Panc1 (cell line): ENCODE measurements at regions not wholly inside any gene's neighbourhood (a gene's known extent, or its start where the extent isn't known, plus 50 kb on each side); places are given as distances from the start of the nearest gene placed in this dataset.

Experiments
- ATAC-seq: fragments of 200-7000 bp; cut with Tn5 transposase; 2 replicates; pipeline ENCODE4 v1.9.1; 2020; ENCODE audit warnings: mild to moderate bottlenecking, moderate library complexity
- BruUV-seq: library from RNA; stranded (reverse); fragments of 400-500 nt; replicated peaks from 2 replicates; lab custom pipeline; 2021; lab: Mats Ljungman, UMichigan
- CTCF ChIA-PET: fragments of 300-600 bp; sonication (Branson Sonifier 250); formaldehyde crosslinking; loops from one replicate; lab custom pipeline; 2022; ENCODE audit warnings: antibody characterized with exemption; lab: Charles Lee
- POLR2A ChIA-PET: fragments of 300-600 bp; sonication (Branson Sonifier 250); formaldehyde crosslinking; loops from one replicate; lab custom pipeline; 2022; ENCODE audit warnings: antibody characterized with exemption; lab: Charles Lee
- DNase-seq: peaks from one replicate; pipeline ENCODE4 v3.0.0-alpha.2; 2010; ENCODE audit warnings: low read depth, low spot score
- H3K27ac ChIP-seq: 2 replicates; pipeline ENCODE4 v1.5.1; 2011; ENCODE audit warnings: mild to moderate bottlenecking, low read length, inconsistent platforms
- H3K27me3 ChIP-seq: fragments of 200-500 bp; sonication (Bioruptor generic); 2 replicates; pipeline ENCODE4 v1.6.0; 2014; ENCODE audit warnings: low read length, inconsistent platforms; ENCODE audit not compliant: control insufficient read depth, insufficient read depth
- H3K36me3 ChIP-seq: fragments of 200-500 bp; sonication (Bioruptor generic); 2 replicates; pipeline ENCODE4 v1.5.1; 2014; ENCODE audit warnings: inconsistent platforms, mild to moderate bottlenecking, low read length, moderate library complexity; ENCODE audit not compliant: control insufficient read depth, insufficient read depth
- H3K4me1 ChIP-seq: 2 replicates; pipeline ENCODE4 v1.5.1; 2011; ENCODE audit warnings: inconsistent platforms, mild to moderate bottlenecking, low read length, moderate library complexity; ENCODE audit not compliant: control insufficient read depth, insufficient read depth
- H3K4me3 ChIP-seq, 2 experiments: 2 replicates each; pipeline ENCODE4 v1.5.1; 2011 to 2012; ENCODE audit warnings: low read depth in 2 of 2, low read length in 2 of 2, mild to moderate bottlenecking in 2 of 2, inconsistent platforms in 1 of 2, moderate library complexity in 1 of 2
- H3K9me3 ChIP-seq: fragments of 200-500 bp; sonication (Bioruptor generic); 2 replicates; pipeline ENCODE4 v1.5.1; 2014; ENCODE audit warnings: low read depth, mild to moderate bottlenecking, inconsistent platforms, low read length, moderate library complexity; ENCODE audit not compliant: control insufficient read depth, insufficient read depth
- POLR2AphosphoS5 ChIP-seq: IDR thresholded peaks from 2 replicates; pipeline ENCODE4 v1.6.1; 2012; ENCODE audit warnings: mild to moderate bottlenecking, low read depth, low read length, moderate library complexity
- REST ChIP-seq, 2 experiments: IDR thresholded peaks; 2 replicates each; pipeline ENCODE4 v1.6.1; 2011 to 2012; ENCODE audit warnings: low read depth in 2 of 2, control low read depth in 1 of 2, low read length in 1 of 2, mild to moderate bottlenecking in 1 of 2, moderate library complexity in 1 of 2; ENCODE audit not compliant: insufficient read depth in 1 of 2
- SIN3A ChIP-seq: IDR thresholded peaks from 2 replicates; pipeline ENCODE4 v1.6.1; 2012; ENCODE audit warnings: low read depth, mild to moderate bottlenecking, low read length, moderate library complexity, borderline replicate concordance; ENCODE audit not compliant: insufficient read depth
- TCF7L2 ChIP-seq: IDR thresholded peaks from 2 replicates; pipeline ENCODE4 v1.6.1; 2011; ENCODE audit warnings: mild to moderate bottlenecking, low read depth, low read length, inconsistent platforms
- in situ Hi-C: cut with HindIII; loops from 2 replicates; pipeline ENCODE4 v1.10.0; 2016; ENCODE audit warnings: low sequenced_read_pairs, low pct_unique_long_range_greater_than_20kb
- intact Hi-C: fragments of 100-400 bp; cut with micrococcal nuclease; formaldehyde crosslinking; loops from one replicate; pipeline ENCODE4 v1.10.0; 2022; ENCODE audit not compliant: unreplicated experiment
- TF ChIP-seq, protein P1 (sequence below): fragments of 450-650 bp; IDR thresholded peaks from 2 replicates; pipeline ENCODE4 v1.5.1; 2017; ENCODE audit warnings: mild to moderate bottlenecking

GRCh38 chr4:126616795-126617194 is 1016.0 kb upstream of the INTU start:
- Histone ChIP-seq H3K4me1 (no peaks in the 10 kb centered on the region), H3K36me3 (no peaks in the 10 kb centered on the region), H3K27me3 (no peaks in the 10 kb centered on the region), H3K9me3 (no peaks in the 10 kb centered on the region), H3K4me3 (no peak overlapping the region), H3K27ac (no peak overlapping the region)
- intact Hi-C loops (no loop called here), in situ Hi-C loops (no loop called here)
- TF ChIP-seq REST (IDR thresholded peaks at IDR 0.05; ENCODE audit: insufficient read depth in 1 of 2, low read depth in 2 of 2, low read length in 1 of 2) (no peak), POLR2AphosphoS5 (no peak), TCF7L2 (no peak), SIN3A (no peak)
- TF ChIP-seq, protein P1, sequence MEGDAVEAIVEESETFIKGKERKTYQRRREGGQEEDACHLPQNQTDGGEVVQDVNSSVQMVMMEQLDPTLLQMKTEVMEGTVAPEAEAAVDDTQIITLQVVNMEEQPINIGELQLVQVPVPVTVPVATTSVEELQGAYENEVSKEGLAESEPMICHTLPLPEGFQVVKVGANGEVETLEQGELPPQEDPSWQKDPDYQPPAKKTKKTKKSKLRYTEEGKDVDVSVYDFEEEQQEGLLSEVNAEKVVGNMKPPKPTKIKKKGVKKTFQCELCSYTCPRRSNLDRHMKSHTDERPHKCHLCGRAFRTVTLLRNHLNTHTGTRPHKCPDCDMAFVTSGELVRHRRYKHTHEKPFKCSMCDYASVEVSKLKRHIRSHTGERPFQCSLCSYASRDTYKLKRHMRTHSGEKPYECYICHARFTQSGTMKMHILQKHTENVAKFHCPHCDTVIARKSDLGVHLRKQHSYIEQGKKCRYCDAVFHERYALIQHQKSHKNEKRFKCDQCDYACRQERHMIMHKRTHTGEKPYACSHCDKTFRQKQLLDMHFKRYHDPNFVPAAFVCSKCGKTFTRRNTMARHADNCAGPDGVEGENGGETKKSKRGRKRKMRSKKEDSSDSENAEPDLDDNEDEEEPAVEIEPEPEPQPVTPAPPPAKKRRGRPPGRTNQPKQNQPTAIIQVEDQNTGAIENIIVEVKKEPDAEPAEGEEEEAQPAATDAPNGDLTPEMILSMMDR: no peak
- no peak for ATAC-seq
- ChIA-PET CTCF (no interaction called here), POLR2A (no interaction called here)
- no peak for DNase-seq
- BruUV-seq: no TSS peak

- no peak for TF ChIP-seq SIN3A
- TF ChIP-seq, protein P1: peak; percentile 31; the same call in 1 of the 2 replicates
- H3K4me3 ChIP-seq: no peak overlapping the region
- no peak overlapping the region for H3K27ac ChIP-seq
- POLR2A ChIA-PET: no interaction called here
- in situ Hi-C loops (no loop called here), intact Hi-C loops (no loop called here)
- H3K27me3 ChIP-seq: no peaks in the 10 kb centered on the region
- DNase-seq (no peak), ATAC-seq (no peak)
- CTCF ChIA-PET: no interaction called here
- no TSS peak for BruUV-seq
- H3K36me3 ChIP-seq: no peaks in the 10 kb centered on the region
- H3K4me1 ChIP-seq: no peaks in the 10 kb centered on the region
- H3K9me3 ChIP-seq: no peaks in the 10 kb centered on the region
Observed at GRCh38 chr4:126627255-126627654, 1005.5 kb upstream of the INTU start.
